GM21447 (cell line): ENCODE measurements at regions not wholly inside any gene's neighbourhood (a gene's known extent, or its start where the extent isn't known, plus 50 kb on each side); places are given as distances from the start of the nearest gene placed in this dataset.

Experiments
- ATAC-seq: cut with Tn5 transposase; IDR thresholded peaks from one replicate; pipeline ENCODE4 v1.9.1; 2021; ENCODE audit not compliant: unreplicated experiment

DNA sequence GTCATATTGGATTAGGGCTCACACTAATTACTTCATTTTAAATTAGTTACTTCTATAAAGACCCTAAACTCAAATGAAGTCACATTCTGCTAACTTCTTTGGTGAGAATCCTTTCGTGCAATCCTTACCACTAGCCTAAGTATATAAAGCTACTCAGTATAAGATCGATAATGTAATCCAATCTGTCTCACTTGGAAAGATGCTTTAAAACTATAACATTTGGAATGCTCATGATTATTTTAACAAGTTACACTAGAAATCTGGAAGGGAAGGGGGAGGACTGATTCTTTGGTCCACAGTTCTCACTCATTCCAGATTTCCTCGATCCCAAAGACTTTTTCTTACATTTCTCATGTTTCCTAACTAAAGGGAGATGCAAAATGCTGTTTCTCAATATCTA, 336.4 kb upstream of the SLIT2 start:
- ATAC-seq = no peak

GRCh38 chr4:19913650-19914049, 338.1 kb upstream of the SLIT2 start:
- ATAC-seq = no peak

DNA sequence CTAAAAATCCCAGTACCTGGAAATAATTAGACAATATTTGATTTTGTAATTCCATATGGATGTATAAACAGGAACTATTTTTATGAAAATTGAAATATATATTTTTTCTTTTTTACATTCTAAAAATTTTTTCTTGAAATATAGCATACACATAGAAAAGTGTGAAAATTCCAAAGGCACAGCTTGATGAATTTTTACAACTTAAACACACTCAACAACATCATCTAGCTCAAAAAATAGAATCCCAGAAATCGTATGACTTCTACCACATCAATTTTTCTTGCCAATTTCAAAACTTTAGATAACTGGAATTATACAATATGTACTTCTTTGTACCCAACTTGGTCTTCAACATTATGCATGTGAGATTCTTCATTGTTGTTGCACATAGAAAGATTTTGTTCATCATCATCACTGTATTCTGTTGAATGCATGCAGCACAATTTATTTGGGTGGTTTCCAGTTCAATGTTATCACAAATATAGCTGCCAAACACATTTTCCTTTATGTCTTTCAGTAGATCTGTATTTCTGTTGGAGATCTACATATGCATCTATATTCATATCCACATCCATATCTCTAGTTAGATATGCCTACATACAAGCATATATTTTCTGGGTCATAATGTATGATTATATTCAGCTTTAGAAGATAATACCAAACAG, 340.7 kb upstream of the SLIT2 start:
- no peak for ATAC-seq

DNA sequence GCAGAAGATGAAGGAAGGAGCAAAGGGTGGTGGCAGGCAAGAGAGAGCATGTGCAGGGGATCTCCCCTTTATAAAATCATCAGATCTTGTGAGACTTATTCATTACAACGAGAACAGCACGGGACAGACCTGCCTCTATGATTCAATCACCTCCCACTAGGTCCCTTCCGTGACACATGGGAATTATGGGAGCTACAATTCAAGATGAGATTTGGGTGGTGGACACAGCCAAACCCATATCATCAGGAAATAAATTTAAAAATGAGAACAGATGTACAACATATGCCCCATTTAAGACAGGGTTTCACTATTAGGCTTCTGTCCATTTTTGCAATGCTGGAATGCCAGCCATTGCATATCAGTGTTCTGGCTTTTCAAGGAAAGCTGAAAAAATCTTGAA, 346.7 kb upstream of the SLIT2 start:
- no peak for ATAC-seq

DNA sequence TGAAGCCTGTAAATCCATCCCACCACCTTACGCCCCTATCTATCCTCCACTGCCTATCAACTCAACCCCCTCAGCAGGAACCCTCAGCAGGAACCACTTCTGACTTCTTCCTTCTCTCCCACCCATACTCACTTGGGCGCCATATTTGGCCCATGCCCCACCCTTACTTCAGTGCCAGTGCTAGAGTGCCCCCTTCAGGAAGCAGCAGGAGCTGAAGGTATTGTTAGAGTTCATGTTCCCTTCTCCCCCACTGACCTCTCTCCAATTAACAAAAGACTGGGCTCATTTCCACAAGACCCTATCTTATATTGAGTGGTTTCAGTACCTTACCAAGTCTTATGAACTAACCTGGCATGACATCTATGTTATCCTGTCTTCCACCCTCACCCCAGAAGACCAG, 363.1 kb upstream of the SLIT2 start:
- ATAC-seq = no peak

- ATAC-seq = no peak
Observed at GRCh38 chr4:19883841-19884240, 367.9 kb upstream of the SLIT2 start.

GRCh38 chr4:19880206-19880605, 371.5 kb upstream of the SLIT2 start:
- no peak for ATAC-seq

- ATAC-seq = no peak
Observed at GRCh38 chr4:19879330-19879729, 372.4 kb upstream of the SLIT2 start.

DNA sequence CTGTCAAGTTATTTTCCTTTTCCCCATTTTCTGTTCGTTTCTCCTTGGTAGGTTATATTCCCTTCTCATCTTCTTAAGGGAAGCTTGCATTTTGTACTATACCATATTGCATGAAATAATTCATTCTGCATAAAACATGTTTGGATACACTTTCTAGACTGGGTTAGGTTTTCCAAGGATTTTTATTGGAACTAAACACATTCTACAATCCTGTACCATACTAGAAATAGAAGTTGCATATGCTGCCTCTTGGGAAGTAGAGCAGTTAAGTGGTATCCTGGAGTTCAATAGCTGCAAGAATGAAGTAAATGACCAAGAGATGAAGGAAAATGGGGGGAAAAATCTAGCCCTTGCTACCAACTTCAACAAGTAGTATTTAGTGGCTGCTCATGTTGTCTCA, 393.7 kb upstream of the SLIT2 start:
- no peak for ATAC-seq

GRCh38 chr4:19857380-19857779, 394.3 kb upstream of the SLIT2 start:
- ATAC-seq = no peak

GRCh38 chr4:19850909-19851308, 400.8 kb upstream of the SLIT2 start:
- no peak for ATAC-seq

- no peak for ATAC-seq
Observed at GRCh38 chr4:19844446-19844845, 407.3 kb upstream of the SLIT2 start.

- ATAC-seq = no peak
Observed at GRCh38 chr4:19842471-19842870, 409.2 kb upstream of the SLIT2 start.

- no peak for ATAC-seq
Observed at GRCh38 chr4:19838858-19839257, 412.8 kb upstream of the SLIT2 start.

DNA sequence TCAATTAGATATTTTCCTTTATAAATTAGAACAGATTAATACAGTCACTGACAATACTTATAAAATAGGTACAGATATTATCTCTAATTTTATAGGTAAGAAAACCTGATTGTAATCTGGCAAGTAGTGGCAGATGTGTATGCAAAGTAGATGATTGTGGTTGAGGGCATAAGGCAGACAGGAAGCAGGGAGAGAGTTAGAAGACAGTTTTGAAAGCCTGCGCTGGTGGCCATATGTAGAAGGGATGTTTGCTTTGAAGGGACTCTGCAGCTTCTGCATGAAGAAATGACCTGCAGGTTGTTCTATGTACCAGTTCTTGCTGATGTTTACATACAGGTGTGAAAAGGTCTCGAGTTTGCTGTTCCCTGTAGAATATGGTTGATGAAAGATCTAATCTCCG, 416.3 kb upstream of the SLIT2 start:
- no peak for ATAC-seq

DNA sequence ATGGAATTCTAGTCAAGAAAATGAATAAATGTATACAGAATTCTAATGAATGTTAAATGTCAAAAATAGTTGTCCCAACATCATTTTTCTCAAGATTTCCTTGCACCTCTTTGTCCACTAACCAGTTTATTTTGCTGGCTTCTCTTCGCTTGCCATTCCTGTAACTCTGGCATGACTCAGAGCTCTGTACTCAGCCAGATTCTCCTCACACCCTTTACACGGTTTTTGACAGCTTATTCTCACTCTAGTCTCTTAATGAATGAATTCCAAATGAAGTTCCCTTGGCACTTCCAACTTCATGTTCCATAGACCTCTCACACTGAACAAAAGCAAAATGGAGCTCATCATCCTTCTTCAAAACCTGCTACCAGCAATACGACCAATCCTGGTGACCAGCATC, 419.3 kb upstream of the SLIT2 start:
- ATAC-seq = no peak

- no peak for ATAC-seq
Observed at GRCh38 chr4:19831644-19832285, 419.9 kb upstream of the SLIT2 start.

DNA sequence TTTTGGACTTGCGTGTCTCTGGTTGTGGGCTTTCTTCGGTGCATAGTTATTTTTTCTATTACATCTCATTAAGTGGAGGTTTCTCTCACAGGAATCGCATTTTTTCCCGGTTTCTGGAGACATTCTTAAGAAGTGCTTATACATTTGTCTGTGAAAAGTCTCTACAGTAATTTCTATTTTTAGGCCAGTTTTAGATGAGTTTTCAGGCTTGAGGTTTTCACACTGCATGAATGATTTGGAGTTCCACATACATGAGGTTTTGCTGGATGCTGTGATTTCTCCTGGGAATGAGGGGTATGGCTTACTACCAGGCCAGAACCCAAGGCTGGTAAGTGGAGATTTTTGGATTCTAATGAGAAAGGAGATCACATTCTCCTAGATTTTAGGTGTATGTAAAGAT, 422.6 kb upstream of the SLIT2 start:
- no peak for ATAC-seq

- no peak for ATAC-seq
Observed at GRCh38 chr4:19823781-19824180, 427.9 kb upstream of the SLIT2 start.

GRCh38 chr4:19819737-19820136, 432.0 kb upstream of the SLIT2 start:
- no peak for ATAC-seq

- no peak for ATAC-seq
Observed at GRCh38 chr4:19809989-19810388, 441.7 kb upstream of the SLIT2 start.

- ATAC-seq = no peak
Observed at GRCh38 chr4:19807505-19807904, 444.2 kb upstream of the SLIT2 start.

- no peak for ATAC-seq
Observed at GRCh38 chr4:19806865-19807264, 444.8 kb upstream of the SLIT2 start.
